ENCODE measurements at regions not wholly inside any gene's neighbourhood (a gene's known extent, or its start where the extent isn't known, plus 50 kb on each side); places are given as distances from the start of the nearest gene placed in this dataset.

- H2AFZ ChIP-seq (ENCODE audit: low read depth, low read length): no peak overlapping the region
- no peak overlapping the region for H3K9ac ChIP-seq (replicated peaks; ENCODE audit: extremely low read depth, insufficient read depth, low read length)
- no peak overlapping the region for H3K27ac ChIP-seq (ENCODE audit: insufficient read depth, low read depth, low read length)
- H3K79me2 ChIP-seq (ENCODE audit: control insufficient read depth, insufficient read depth, low read length): no peaks in the 10 kb centered on the region
- ChIA-PET CTCF (no interaction called here), POLR2A (no interaction called here)
- no peaks in the 10 kb centered on the region for H3K4me1 ChIP-seq (ENCODE audit: control insufficient read depth, extremely low read depth, insufficient read depth, low read length)
- no peaks in the 10 kb centered on the region for H3K36me3 ChIP-seq (ENCODE audit: control insufficient read depth in 2 of 2, extremely low read depth in 1 of 2, insufficient read depth in 2 of 2, low read length in 2 of 2)
- no peak overlapping the region for H3K4me3 ChIP-seq (replicated peaks in 1 of 3; ENCODE audit: insufficient read depth in 1 of 3, low read depth in 1 of 3, low read length in 3 of 3)
- no peak for DNase-seq (ENCODE audit: low read depth, low spot score)
- no peak for FAIRE-seq
- H3K27me3 ChIP-seq (ENCODE audit: control insufficient read depth in 2 of 2, insufficient read depth in 2 of 2, low read length in 2 of 2): no peaks in the 10 kb centered on the region
- dilution Hi-C loops (cut with MboI; ENCODE audit: extremely low pct_ligation_motif_present, low sequenced_read_pairs) (no loop called here), intact Hi-C loops (cut with micrococcal nuclease) (no loop called here)
- no peaks in the 10 kb centered on the region for H3K9me1 ChIP-seq (replicated peaks; ENCODE audit: control insufficient read depth, extremely low read depth, insufficient read depth, low read length)
- no TSS peak for BruUV-seq (replicated peaks)
- H3K4me2 ChIP-seq (ENCODE audit: insufficient read depth, low read length): no peak overlapping the region
- no peak for TF ChIP-seq CTCF (IDR thresholded peaks at IDR 0.05; ENCODE audit: extremely low read depth in 1 of 2, insufficient read depth in 1 of 2, low read depth in 1 of 2, low read length in 2 of 2)
- no peaks in the 10 kb centered on the region for H4K20me1 ChIP-seq (replicated peaks; ENCODE audit: control insufficient read depth, extremely low read depth, insufficient read depth, low read length)
- no peaks in the 10 kb centered on the region for H3K9me3 ChIP-seq (replicated peaks; ENCODE audit: control insufficient read depth, insufficient read depth, low read length)
Measured at GRCh38 chrX:125402807-125403206, 83.1 kb downstream of the TEX13C start.

- Histone ChIP-seq H3K27me3 (ENCODE audit: control insufficient read depth in 2 of 2, insufficient read depth in 2 of 2, low read length in 2 of 2) (no peaks in the 10 kb centered on the region), H2AFZ (ENCODE audit: low read depth, low read length) (no peak overlapping the region), H3K4me1 (ENCODE audit: control insufficient read depth, extremely low read depth, insufficient read depth, low read length) (no peaks in the 10 kb centered on the region), H3K4me2 (ENCODE audit: insufficient read depth, low read length) (no peak overlapping the region), H3K4me3 (replicated peaks in 1 of 3; ENCODE audit: insufficient read depth in 1 of 3, low read depth in 1 of 3, low read length in 3 of 3) (no peak overlapping the region), H3K9ac (replicated peaks; ENCODE audit: extremely low read depth, insufficient read depth, low read length) (no peak overlapping the region), H4K20me1 (replicated peaks; ENCODE audit: control insufficient read depth, extremely low read depth, insufficient read depth, low read length) (no peaks in the 10 kb centered on the region), H3K36me3 (ENCODE audit: control insufficient read depth in 2 of 2, extremely low read depth in 1 of 2, insufficient read depth in 2 of 2, low read length in 2 of 2) (no peaks in the 10 kb centered on the region), H3K79me2 (ENCODE audit: control insufficient read depth, insufficient read depth, low read length) (no peaks in the 10 kb centered on the region), H3K9me3 (replicated peaks; ENCODE audit: control insufficient read depth, insufficient read depth, low read length) (no peaks in the 10 kb centered on the region), H3K9me1 (replicated peaks; ENCODE audit: control insufficient read depth, extremely low read depth, insufficient read depth, low read length) (no peaks in the 10 kb centered on the region), H3K27ac (ENCODE audit: insufficient read depth, low read depth, low read length) (no peak overlapping the region)
- ChIA-PET CTCF (no interaction called here), POLR2A (no interaction called here)
- BruUV-seq (replicated peaks): no TSS peak
- dilution Hi-C loops (cut with MboI; ENCODE audit: extremely low pct_ligation_motif_present, low sequenced_read_pairs): no loop called here
- DNase-seq (ENCODE audit: low read depth, low spot score): no peak
- no peak for FAIRE-seq
- TF ChIP-seq EZH2 (IDR thresholded peaks at IDR 0.05; ENCODE audit: borderline replicate concordance, low read depth, low read length, severe bottlenecking): no peak
- TF ChIP-seq CTCF (IDR thresholded peaks at IDR 0.05; ENCODE audit: extremely low read depth in 1 of 2, insufficient read depth in 1 of 2, low read depth in 1 of 2, low read length in 2 of 2): no peak
- TF ChIP-seq MAX (IDR thresholded peaks at IDR 0.05; ENCODE audit: insufficient read depth, insufficient read length): no peak
- TF ChIP-seq FOS (IDR thresholded peaks at IDR 0.05; ENCODE audit: borderline replicate concordance, insufficient read depth, low read length): no peak
- no peak for TF ChIP-seq POLR2AphosphoS5 (IDR thresholded peaks at IDR 0.05; ENCODE audit: insufficient read depth, low read depth, low read length)
- no peak for TF ChIP-seq MYC (IDR thresholded peaks at IDR 0.05; ENCODE audit: low read depth, low read length)
- TF ChIP-seq POLR2A (IDR thresholded peaks at IDR 0.05; ENCODE audit: low read depth, low read length): no peak
- TF ChIP-seq GATA2 (IDR thresholded peaks at IDR 0.05; ENCODE audit: insufficient read depth, insufficient read length, low read depth, low read length): no peak
- TF ChIP-seq JUN (IDR thresholded peaks at IDR 0.05; ENCODE audit: borderline replicate concordance, insufficient read depth, insufficient read length, low read depth): no peak
- intact Hi-C loops (cut with micrococcal nuclease): no loop called here
Measured at GRCh38 chrX:125404667-125405160, 85.0 kb downstream of the TEX13C start.
